Activated CD8-positive, alpha-beta T cell treated with anti-CD3 and anti-CD28 coated beads, Interleukin-2, amount 10 ng/mL, durations not matched to agents 7 days and 5 days (primary cell): ENCODE measurements at regions not wholly inside any gene's neighbourhood (a gene's known extent, or its start where the extent isn't known, plus 50 kb on each side); places are given as distances from the start of the nearest gene placed in this dataset.
"Not testable (repeated sequence)": the region's sequence is repeated elsewhere in the genome, so short reads cannot be mapped to it uniquely, and the experiment has no call there.

Experiments used
- ATAC-seq: fragments of 150-1000 bp; cut with Tn5 transposase; one replicate; pipeline ENCODE4 v1.10.0; 2021; ENCODE audit warnings: moderate library complexity
- CTCF ChIA-PET: fragments of 350-600 bp; sonication (Branson Sonifier 250); formaldehyde crosslinking; loops from one replicate; lab custom pipeline; 2021; ENCODE audit warnings: antibody characterized with exemption; lab: Charles Lee
- POLR2A ChIA-PET: fragments of 350-600 bp; sonication (Branson Sonifier 250); formaldehyde crosslinking; loops from one replicate; lab custom pipeline; 2021; ENCODE audit warnings: antibody characterized with exemption; lab: Charles Lee
- DNase-seq: peaks from one replicate; pipeline ENCODE4 v3.0.0-alpha.2; 2020
- H3K27ac Mint-ChIP-seq: one replicate; pipeline ENCODE4 v1.8.0; 2021; ENCODE audit warnings: mild to moderate bottlenecking, mixed read lengths
- H3K27me3 Mint-ChIP-seq: one replicate; pipeline ENCODE4 v1.8.0; 2021; ENCODE audit warnings: low read depth, mixed read lengths
- H3K36me3 Mint-ChIP-seq: one replicate; pipeline ENCODE4 v1.8.0; 2021; ENCODE audit warnings: low read depth, mixed read lengths
- H3K4me1 Mint-ChIP-seq: one replicate; pipeline ENCODE4 v1.8.0; 2021; ENCODE audit warnings: low read depth, mixed read lengths
- H3K4me3 Mint-ChIP-seq: one replicate; pipeline ENCODE4 v1.8.0; 2021; ENCODE audit warnings: mild to moderate bottlenecking, mixed read lengths
- H3K9me3 Mint-ChIP-seq: one replicate; pipeline ENCODE4 v1.8.0; 2022; ENCODE audit warnings: mixed read lengths; ENCODE audit not compliant: insufficient read depth

DNA sequence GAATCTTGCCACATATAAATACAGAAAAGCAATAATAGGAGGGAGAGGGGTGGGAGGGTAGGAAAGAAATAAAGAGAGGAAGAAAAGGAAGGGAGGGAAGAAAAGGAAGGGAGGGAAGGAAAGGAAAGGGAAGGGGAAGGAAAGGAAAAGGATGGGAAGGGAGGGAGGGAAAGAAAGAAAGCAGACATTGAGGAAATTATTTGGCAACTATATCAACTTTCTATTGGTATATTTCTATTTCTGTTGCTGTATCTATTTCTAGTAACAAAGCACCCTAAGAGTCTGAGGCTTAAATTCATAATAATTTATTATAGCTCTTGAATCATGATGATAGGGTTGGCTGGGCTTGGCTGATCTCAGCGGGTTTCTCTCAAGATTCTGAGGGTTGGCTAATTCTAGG is 648.0 kb downstream of the CCDC85A start:
- ChIA-PET POLR2A (no interaction called here), CTCF (no interaction called here)
- Mint-ChIP-seq H3K36me3 (no peaks in the 10 kb centered on the region), H3K9me3 (peaks cover 12% of the 10 kb centered on the region), H3K4me1 (no peaks in the 10 kb centered on the region), H3K4me3 (no peak overlapping the region), H3K27me3 (no peaks in the 10 kb centered on the region), H3K27ac (no peak overlapping the region)
- DNase-seq (no peak), ATAC-seq (no peak)

GRCh38 chr2:56834686-56835085 is 650.9 kb downstream of the CCDC85A start:
- POLR2A ChIA-PET: no interaction called here
- H3K9me3 Mint-ChIP-seq: peaks cover 4% of the 10 kb centered on the region
- DNase-seq: no peak
- no peaks in the 10 kb centered on the region for H3K36me3 Mint-ChIP-seq
- H3K4me3 Mint-ChIP-seq: no peak overlapping the region
- H3K27me3 Mint-ChIP-seq: no peaks in the 10 kb centered on the region
- ATAC-seq: no peak
- H3K27ac Mint-ChIP-seq: no peak overlapping the region
- CTCF ChIA-PET: no interaction called here
- H3K4me1 Mint-ChIP-seq: no peaks in the 10 kb centered on the region

- H3K9me3 Mint-ChIP-seq: peaks cover 15% of the 10 kb centered on the region
- POLR2A ChIA-PET, H3K27ac Mint-ChIP-seq, H3K36me3 Mint-ChIP-seq, H3K4me1 Mint-ChIP-seq, ATAC-seq, H3K27me3 Mint-ChIP-seq, H3K4me3 Mint-ChIP-seq, DNase-seq, CTCF ChIA-PET: not testable (repeated sequence)
Observed at GRCh38 chr2:56840009-56840408, 656.2 kb downstream of the CCDC85A start.

- POLR2A ChIA-PET: no interaction called here
- DNase-seq (no peak), ATAC-seq (no peak)
- no peak overlapping the region for H3K4me3 Mint-ChIP-seq
- CTCF ChIA-PET: no interaction called here
- H3K27me3 Mint-ChIP-seq: no peaks in the 10 kb centered on the region
- H3K27ac Mint-ChIP-seq: no peak overlapping the region
- H3K9me3 Mint-ChIP-seq: peaks cover under 1% of the 10 kb centered on the region
- H3K36me3 Mint-ChIP-seq: no peaks in the 10 kb centered on the region
- H3K4me1 Mint-ChIP-seq: no peaks in the 10 kb centered on the region
Observed at GRCh38 chr2:56860991-56861390, 677.2 kb downstream of the CCDC85A start.

DNA sequence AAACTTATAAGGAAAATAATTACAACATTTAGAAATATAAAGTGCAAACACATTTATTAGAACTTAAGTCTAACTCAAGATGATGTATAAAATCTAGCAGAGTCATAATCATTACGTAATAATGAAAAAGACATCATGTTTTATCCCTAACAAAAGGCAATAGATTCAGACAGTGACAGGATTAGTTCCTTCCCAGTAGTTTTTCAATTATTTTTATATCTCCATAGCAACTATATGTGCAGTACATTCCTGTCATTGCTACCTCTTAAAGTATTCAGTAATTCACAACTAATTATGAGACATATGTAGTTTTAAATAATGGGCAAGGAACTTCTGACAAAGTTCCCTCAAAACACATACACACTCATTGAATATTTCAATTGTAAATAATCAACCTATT is 687.9 kb downstream of the CCDC85A start:
- ATAC-seq (no peak), DNase-seq (no peak)
- Mint-ChIP-seq H3K36me3 (no peaks in the 10 kb centered on the region), H3K27me3 (no peaks in the 10 kb centered on the region), H3K4me1 (no peaks in the 10 kb centered on the region), H3K27ac (no peak overlapping the region), H3K4me3 (no peak overlapping the region), H3K9me3 (peaks cover 17% of the 10 kb centered on the region)
- ChIA-PET CTCF (no interaction called here), POLR2A (no interaction called here)

DNA sequence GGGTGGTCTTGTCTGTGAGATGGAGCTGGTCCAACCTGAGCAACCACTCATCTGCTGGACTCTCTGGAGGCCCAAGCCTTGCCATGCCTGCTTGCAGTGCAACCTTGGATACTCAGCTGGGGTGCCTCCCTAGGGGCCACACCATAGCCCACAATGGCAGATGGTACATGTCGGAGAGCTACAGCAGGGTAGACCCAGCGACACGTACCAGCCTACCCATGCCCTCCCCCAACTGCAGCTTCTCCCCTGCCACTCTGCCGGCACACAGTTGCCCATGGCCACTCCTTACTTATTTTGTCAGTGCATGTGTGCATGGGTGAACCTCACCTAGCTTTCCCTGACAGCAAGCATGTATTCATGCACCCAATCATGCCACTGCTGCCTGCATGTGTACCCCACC is 690.9 kb downstream of the CCDC85A start:
- Mint-ChIP-seq H3K4me1 (no peaks in the 10 kb centered on the region), H3K27me3 (no peaks in the 10 kb centered on the region), H3K36me3 (no peaks in the 10 kb centered on the region), H3K4me3 (no peak overlapping the region), H3K9me3 (peaks cover 7% of the 10 kb centered on the region), H3K27ac (no peak overlapping the region)
- ChIA-PET POLR2A (no interaction called here), CTCF (no interaction called here)
- no peak for ATAC-seq
- DNase-seq: no peak

DNA sequence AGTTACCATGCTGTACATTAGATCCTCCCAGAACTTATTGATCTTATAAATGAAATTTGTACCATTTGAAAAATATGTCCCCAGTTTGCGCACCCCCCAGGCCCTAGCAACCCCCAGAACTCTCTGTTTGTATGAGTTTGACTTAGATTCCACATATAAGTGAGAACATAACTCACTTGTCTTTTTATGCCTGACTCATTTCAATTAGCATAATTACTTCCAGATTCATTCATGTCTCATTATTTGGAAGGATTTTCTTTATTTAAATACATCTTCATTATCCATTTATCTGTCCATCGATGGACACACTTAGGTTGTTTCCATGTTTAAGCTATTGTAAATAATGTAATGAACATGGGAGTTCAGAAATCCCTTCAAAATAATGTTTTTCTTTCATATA is 705.9 kb downstream of the CCDC85A start:
- Mint-ChIP-seq H3K27ac (no peak overlapping the region), H3K36me3 (no peaks in the 10 kb centered on the region), H3K4me3 (no peak overlapping the region), H3K4me1 (no peaks in the 10 kb centered on the region), H3K27me3 (no peaks in the 10 kb centered on the region), H3K9me3 (peaks cover 13% of the 10 kb centered on the region)
- DNase-seq (no peak), ATAC-seq (no peak)
- ChIA-PET POLR2A (no interaction called here), CTCF (no interaction called here)

GRCh38 chr2:56892382-56892781 is 708.6 kb downstream of the CCDC85A start:
- Mint-ChIP-seq H3K4me1 (no peaks in the 10 kb centered on the region), H3K36me3 (no peaks in the 10 kb centered on the region), H3K4me3 (no peak overlapping the region), H3K27me3 (no peaks in the 10 kb centered on the region), H3K27ac (no peak overlapping the region), H3K9me3 (peaks cover 5% of the 10 kb centered on the region)
- ChIA-PET CTCF (no interaction called here), POLR2A (no interaction called here)
- DNase-seq (no peak), ATAC-seq (no peak)

- DNase-seq: no peak
- no peaks in the 10 kb centered on the region for H3K27me3 Mint-ChIP-seq
- no peak overlapping the region for H3K27ac Mint-ChIP-seq
- ChIA-PET POLR2A (no interaction called here), CTCF (no interaction called here)
- H3K36me3 Mint-ChIP-seq: no peaks in the 10 kb centered on the region
- no peaks in the 10 kb centered on the region for H3K9me3 Mint-ChIP-seq
- H3K4me1 Mint-ChIP-seq: no peaks in the 10 kb centered on the region
- no peak for ATAC-seq
- H3K4me3 Mint-ChIP-seq: no peak overlapping the region
Observed at GRCh38 chr2:56898986-56899385, 715.2 kb downstream of the CCDC85A start.

DNA sequence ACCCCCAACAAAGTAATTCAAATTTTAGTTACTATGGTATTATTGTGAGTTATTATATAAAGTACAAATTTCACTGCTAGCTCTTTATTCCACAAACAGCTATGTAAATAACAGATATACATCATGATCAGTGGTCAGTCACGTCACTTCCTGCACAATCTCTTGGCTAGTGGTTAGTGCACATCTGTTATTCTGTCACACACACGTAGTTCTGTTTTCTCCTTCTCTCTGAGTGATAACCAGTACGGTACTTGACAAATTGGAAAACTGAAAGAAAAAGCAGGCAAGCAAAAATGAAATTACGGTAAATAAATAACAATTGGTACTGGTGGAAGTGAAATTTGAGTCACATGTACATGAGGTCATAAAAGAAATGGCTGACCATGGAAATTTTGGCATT is 728.7 kb downstream of the CCDC85A start:
- H3K36me3 Mint-ChIP-seq: no peaks in the 10 kb centered on the region
- DNase-seq (no peak), ATAC-seq (no peak)
- no peak overlapping the region for H3K27ac Mint-ChIP-seq
- H3K4me1 Mint-ChIP-seq: no peaks in the 10 kb centered on the region
- CTCF ChIA-PET: no interaction called here
- H3K27me3 Mint-ChIP-seq: no peaks in the 10 kb centered on the region
- H3K4me3 Mint-ChIP-seq: no peak overlapping the region
- H3K9me3 Mint-ChIP-seq: peaks cover 23% of the 10 kb centered on the region
- POLR2A ChIA-PET: no interaction called here

DNA sequence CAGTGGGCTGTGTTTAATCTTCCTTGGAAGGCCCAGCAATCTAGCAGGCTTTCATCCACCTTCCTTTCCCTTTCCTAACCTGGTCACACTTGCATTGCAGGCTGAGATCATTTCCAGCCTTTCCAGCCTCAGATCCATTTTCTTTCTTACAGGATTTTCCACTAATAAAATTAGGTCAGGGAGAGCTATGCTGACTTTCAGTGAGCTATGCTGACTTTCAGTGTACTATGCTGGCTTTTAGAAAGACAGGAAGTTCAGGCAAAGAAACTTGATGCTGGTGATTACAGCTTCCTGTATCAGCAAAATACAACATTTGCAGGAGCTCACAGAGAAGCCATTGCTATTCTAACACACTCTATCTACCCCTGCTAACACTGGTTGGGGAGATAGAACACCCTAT is 735.0 kb downstream of the CCDC85A start:
- Mint-ChIP-seq H3K4me1 (no peaks in the 10 kb centered on the region), H3K27ac (no peak overlapping the region), H3K9me3 (peaks cover 13% of the 10 kb centered on the region), H3K27me3 (no peaks in the 10 kb centered on the region), H3K36me3 (no peaks in the 10 kb centered on the region), H3K4me3 (no peak overlapping the region)
- DNase-seq (no peak), ATAC-seq (no peak)
- ChIA-PET POLR2A (no interaction called here), CTCF (no interaction called here)

GRCh38 chr2:56933976-56934375 is 750.2 kb downstream of the CCDC85A start:
- CTCF ChIA-PET: no interaction called here
- DNase-seq: no peak
- POLR2A ChIA-PET: no interaction called here
- H3K27me3 Mint-ChIP-seq: no peaks in the 10 kb centered on the region
- H3K9me3 Mint-ChIP-seq: peaks cover 3% of the 10 kb centered on the region
- ATAC-seq: no peak
- no peak overlapping the region for H3K4me3 Mint-ChIP-seq
- H3K4me1 Mint-ChIP-seq: no peaks in the 10 kb centered on the region
- H3K27ac Mint-ChIP-seq: no peak overlapping the region
- H3K36me3 Mint-ChIP-seq: no peaks in the 10 kb centered on the region

GRCh38 chr2:56934866-56935265 is 751.1 kb downstream of the CCDC85A start:
- H3K4me3 Mint-ChIP-seq: no peak overlapping the region
- POLR2A ChIA-PET: no interaction called here
- DNase-seq (no peak), ATAC-seq (no peak)
- CTCF ChIA-PET: no interaction called here
- no peaks in the 10 kb centered on the region for H3K4me1 Mint-ChIP-seq
- no peaks in the 10 kb centered on the region for H3K27me3 Mint-ChIP-seq
- peaks cover 3% of the 10 kb centered on the region for H3K9me3 Mint-ChIP-seq
- no peaks in the 10 kb centered on the region for H3K36me3 Mint-ChIP-seq
- no peak overlapping the region for H3K27ac Mint-ChIP-seq
